ENCODE measurements at regions not wholly inside any gene's neighbourhood (a gene's known extent, or its start where the extent isn't known, plus 50 kb on each side); places are given as distances from the start of the nearest gene placed in this dataset.

DNA sequence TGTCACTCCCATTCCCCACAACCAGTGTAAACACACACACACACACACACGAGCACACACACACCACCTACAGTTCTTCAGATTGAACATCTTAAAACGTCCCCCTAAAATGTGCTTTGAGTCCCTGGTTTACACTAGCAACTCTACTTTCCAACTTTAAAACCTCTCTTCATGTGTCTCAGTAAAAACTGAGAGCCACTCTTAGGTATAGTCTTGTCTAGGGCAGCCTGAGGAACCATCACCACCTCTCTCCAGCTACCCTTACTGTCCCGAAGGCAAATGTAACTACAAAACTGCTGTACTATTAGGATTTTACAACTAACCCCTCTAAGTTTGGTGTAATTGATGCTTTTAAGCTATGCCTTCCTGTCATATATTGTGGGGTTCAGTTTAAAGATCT, 1501.6 kb upstream of the MIR17HG start:
- in situ Hi-C loops (cut with HindIII; ENCODE audit: low pct_ligation_motif_present, low pct_unique_long_range_greater_than_20kb, low sequenced_read_pairs) = no loop called here
- no peak for DNase-seq

DNA sequence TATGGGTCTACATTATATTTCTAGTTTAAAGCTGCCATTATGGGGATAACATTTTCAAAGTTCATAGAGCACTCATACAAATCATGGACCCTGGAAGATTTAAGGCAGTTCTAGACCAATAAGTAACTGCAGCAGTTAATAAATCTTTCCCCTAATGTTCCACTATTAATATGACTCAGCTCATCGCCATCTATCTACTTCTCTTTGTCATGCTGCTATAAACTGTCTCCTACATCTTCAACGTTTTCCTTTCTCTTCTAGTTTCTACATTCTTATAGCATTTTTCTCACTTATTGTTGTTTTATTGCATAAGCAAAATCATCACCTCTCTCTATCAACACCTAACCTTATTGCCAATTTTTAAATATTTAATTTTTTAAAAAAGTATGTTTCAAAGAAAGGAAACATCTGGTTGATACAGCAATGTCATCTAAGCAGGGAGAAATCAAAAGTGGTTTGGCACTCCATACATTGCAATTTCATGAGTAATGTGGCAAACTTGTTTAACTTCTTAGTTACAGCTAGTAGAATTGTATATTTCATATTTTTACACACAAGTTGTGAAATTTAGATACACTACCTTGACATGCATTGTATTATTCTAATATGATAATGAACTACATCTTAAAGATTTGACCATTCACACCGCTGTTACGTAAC, 1500.4 kb upstream of the MIR17HG start:
- no peak for DNase-seq
- in situ Hi-C loops (cut with HindIII; ENCODE audit: low pct_ligation_motif_present, low pct_unique_long_range_greater_than_20kb, low sequenced_read_pairs) = no loop called here

DNA sequence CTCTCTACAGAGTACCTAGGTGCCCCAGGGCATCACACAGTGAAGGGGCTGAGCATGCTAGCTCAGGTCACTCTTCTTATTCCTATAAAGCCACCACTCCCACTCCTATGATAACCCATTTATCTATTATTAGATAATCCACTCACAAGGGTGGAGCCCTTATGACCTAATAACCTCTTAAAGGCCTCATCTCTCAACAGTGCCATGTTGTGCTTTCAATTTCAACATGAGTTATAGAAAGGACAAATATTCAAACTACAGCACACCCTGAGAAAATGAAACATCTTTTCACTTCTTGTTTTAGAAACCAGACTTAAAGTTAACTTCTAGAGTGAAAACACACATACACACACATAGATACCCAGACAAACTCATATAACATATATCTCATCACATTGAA, 1494.9 kb upstream of the MIR17HG start:
- in situ Hi-C loops (cut with HindIII; ENCODE audit: low pct_ligation_motif_present, low pct_unique_long_range_greater_than_20kb, low sequenced_read_pairs) = no loop called here
- no peak for DNase-seq

DNA sequence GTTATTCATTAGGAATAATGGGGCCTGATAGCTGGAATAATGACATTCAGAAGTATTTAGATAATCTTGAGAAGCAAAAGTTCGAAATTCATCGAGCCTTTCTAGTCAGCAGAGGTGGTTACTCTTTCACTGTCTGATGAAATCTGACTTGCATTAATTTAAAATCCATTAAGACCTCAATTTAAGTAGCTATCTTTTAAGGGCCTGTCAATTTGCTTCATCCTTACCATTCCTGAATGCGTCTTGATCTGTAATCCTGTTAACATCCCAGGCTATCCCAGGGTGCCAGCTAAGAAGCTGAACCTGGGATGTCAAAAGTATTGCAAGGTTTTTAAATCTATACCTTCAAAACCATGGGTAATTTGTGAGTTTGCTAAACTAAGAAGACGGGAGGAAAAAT, 1491.0 kb upstream of the MIR17HG start:
- in situ Hi-C loops (cut with HindIII; ENCODE audit: low pct_ligation_motif_present, low pct_unique_long_range_greater_than_20kb, low sequenced_read_pairs) = no loop called here
- no peak for DNase-seq

DNA sequence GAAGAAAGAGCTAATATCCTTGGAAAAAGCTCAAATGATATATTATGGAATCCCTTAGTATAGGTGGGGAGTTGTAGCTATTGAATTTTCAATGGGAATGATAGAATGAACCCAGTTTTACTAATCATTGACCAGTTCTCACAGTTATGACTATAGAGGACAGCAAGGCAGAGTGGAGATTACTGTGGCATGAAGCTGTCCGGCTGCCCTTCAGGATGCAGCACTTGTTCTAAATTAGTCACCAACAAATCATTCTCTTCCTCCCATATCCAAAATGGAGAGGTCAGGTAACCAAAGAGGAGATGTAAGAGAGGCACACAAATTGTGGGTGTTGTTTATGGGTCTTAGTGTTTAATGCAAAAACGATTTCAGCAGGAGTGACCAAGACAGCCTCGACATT, 1490.0 kb upstream of the MIR17HG start:
- in situ Hi-C loops (cut with HindIII; ENCODE audit: low pct_ligation_motif_present, low pct_unique_long_range_greater_than_20kb, low sequenced_read_pairs) = no loop called here
- no peak for DNase-seq

DNA sequence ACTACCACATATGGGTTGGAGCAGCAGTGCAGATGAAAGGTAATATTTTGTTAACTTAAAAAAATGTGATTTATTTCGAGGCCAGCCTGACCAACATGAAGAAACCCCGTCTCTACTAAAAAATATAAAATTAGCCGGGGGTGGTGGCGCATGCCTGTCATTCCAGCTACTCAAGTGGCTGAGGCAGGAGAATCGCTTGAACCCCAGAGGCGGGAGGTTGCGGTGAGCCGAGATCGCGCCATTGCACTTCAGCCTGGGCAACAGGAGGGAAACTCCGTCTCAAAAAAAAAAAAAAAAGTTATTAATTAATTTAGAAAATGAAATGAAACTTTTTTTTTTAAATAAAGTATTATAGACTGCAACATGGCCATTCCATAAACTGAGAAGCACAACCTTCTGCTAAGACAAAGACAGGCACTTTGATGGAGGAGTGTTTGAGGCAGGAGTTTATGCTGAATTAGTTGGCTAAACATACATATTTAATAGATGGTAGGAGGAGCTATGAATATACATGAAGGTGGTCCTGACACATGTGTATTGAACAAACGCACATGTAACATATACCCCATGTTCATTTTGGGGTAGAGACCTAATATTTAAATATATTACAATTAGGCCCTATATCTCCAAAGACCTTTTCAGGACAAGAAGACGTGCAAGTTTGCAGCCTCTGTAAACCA, 1485.3 kb upstream of the MIR17HG start:
- in situ Hi-C loops (cut with HindIII; ENCODE audit: low pct_ligation_motif_present, low pct_unique_long_range_greater_than_20kb, low sequenced_read_pairs) = no loop called here

DNA sequence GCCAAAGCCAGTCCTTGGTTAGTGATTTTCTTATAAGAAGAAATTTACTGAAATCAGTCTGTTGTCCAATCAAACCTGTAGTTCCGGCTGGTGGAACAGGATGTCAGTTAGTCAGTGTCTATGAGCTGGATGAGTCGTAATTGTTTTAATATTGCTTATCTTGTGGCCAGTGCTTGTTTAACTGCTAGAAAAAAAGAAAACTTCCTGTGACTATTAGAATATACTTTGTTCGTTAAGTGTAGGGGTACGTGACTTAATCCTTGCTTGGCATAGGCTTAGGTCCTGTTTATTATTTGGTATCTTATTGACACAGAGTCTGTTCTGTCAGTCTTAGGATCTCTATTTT, 1484.8 kb upstream of the MIR17HG start:
- DNase-seq = no peak
- in situ Hi-C loops (cut with HindIII; ENCODE audit: low pct_ligation_motif_present, low pct_unique_long_range_greater_than_20kb, low sequenced_read_pairs) = no loop called here

More for the DNA sequence above, 1485.3 kb upstream of the MIR17HG start:
- no peak for DNase-seq

DNA sequence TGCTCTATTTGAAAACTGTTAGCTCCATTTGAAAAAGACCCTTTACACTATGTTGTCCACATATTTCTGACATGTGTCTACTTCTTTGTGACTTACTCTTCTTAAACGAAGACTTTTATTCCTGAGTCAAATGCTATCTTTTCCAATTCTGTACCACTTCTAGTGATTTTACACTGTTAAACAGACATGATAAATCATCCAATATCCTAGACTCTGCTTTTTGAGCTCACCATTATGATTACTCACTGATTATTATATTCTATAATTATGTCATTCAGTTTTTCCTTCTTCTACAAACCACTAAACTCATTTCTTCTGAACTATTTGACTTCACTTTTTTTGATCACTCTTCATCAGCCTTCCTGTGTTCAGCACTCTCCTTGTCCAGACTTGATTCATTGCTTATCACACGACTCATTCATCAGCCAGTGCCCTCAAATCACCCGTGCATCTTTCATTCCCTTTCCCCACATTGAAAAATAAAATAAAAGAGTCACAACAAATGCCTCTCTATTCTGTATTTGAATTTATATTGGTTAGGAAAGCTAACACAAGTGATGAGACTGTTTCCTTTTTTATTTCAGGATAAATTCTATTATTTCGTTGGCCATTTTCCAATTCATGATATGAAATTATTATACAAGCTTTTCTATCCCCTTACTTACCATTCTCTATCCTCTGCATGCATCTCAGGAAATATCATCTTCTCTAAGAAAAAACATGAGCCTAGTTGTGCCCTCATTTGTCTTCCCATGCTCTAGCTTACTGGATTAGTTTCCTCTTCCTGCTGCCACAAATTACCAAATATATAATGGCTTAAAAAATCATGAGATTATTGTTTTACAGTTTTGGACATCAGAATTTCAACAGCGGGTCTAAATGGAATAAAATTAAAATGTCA, 1482.1 kb upstream of the MIR17HG start:
- in situ Hi-C loops (cut with HindIII; ENCODE audit: low pct_ligation_motif_present, low pct_unique_long_range_greater_than_20kb, low sequenced_read_pairs) = no loop called here
- no peak for DNase-seq

DNA sequence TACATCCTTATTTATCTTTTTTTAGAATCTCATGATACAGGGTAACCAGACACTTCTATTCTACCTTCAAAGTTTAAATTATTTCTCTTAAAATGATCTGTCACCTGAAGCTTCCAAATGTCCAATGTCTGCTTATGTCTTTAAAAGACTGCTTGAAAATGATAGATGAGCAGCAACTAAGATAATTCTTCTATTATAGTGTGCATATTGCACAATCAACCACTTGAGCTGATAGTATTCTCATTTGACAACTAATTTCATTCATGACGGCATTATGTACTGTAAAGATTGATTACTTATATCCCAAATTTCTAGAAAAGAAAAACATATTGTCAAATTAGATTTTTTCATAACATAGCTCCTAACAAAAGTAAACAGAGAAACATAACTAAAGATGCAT, 1478.2 kb upstream of the MIR17HG start:
- DNase-seq = no peak
- in situ Hi-C loops (cut with HindIII; ENCODE audit: low pct_ligation_motif_present, low pct_unique_long_range_greater_than_20kb, low sequenced_read_pairs) = no loop called here

DNA sequence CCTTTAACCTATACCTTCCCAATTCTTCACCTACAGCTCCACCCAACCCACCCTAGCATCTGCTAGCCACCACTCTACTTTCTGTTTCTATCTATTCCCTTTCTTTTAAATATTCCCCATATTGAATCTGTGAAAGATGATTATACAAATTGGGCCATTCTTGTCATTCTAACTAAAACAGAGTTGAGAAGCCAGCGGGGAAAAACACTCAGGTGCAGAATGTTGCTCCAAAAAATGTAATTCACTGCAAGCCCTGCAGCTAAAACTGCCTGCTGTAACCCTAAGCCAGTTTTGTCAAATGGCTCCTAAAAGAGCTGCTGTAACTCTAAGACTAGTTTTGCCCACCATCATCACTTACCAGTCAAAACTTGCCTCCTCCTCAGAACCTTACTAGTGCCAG, 1468.6 kb upstream of the MIR17HG start:
- in situ Hi-C loops (cut with HindIII; ENCODE audit: low pct_ligation_motif_present, low pct_unique_long_range_greater_than_20kb, low sequenced_read_pairs) = no loop called here
- DNase-seq = no peak

DNA sequence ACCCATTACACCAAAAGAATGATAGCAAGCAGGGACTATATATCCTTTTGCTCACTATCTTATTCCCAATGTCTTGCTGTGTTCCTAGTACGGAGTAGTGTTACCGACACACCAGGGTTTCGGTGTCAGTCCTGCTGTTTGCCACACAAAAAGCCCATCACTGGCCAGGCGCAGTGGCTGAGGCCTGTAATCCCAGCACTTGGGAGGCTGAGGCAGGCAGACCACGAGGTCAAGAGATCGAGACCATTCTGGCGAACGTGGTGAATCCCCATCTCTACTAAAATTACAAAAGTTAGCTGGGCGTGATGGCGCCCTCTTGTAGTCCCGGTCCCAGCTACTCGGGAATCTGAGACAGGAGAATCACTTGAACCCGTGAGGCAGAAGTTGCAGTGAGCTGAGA, 1467.3 kb upstream of the MIR17HG start:
- DNase-seq = no peak
- in situ Hi-C loops (cut with HindIII; ENCODE audit: low pct_ligation_motif_present, low pct_unique_long_range_greater_than_20kb, low sequenced_read_pairs) = no loop called here

DNA sequence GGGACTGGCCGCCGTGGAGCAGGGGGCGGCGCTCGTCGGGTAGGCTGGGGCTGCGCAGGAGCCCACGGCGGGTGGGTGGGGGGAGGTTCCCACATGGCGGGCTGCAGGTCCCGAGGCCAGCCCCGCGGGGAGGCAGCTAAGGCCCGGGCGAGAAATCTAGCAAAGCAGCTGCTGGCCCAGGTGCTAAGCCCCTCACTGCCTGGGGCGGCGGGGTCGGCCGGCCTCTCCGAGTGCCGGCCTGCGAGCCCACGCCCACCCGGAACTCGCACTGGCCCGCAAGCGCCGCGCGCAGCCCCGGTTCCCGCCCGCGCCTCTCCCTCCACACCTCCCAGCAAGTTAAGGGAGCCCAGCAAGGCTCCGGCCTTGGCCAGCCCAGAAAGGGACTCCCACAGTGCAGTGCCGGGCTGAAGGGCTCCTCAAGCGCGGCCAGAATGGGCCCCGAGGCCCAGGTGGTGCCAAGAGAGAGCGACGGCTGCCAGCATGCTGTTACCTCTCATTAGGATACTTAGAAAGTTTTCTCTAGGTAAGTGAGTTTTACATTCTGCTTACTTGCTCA, 1463.5 kb upstream of the MIR17HG start:
- no peak for DNase-seq
- in situ Hi-C loops (cut with HindIII; ENCODE audit: low pct_ligation_motif_present, low pct_unique_long_range_greater_than_20kb, low sequenced_read_pairs) = no loop called here

DNA sequence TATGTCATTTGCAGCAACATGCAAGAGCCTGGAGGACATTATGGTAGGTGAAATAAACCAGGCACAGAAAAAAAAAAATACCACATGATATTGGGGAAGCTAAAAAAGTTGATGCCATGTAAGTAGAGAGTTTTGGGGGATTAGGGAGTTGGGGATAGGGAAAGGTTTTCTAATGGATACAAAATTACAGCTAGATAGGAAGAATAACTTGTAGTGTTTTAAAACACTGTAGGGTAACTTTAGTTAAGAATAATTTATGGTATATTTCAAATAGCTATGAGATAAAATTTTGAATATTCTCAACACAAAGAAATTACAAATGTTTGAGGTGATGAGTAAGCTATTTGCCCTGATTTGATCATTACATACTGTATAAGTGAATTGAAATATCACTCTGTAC, 1456.7 kb upstream of the MIR17HG start:
- no peak for DNase-seq
- in situ Hi-C loops (cut with HindIII; ENCODE audit: low pct_ligation_motif_present, low pct_unique_long_range_greater_than_20kb, low sequenced_read_pairs) = no loop called here

DNA sequence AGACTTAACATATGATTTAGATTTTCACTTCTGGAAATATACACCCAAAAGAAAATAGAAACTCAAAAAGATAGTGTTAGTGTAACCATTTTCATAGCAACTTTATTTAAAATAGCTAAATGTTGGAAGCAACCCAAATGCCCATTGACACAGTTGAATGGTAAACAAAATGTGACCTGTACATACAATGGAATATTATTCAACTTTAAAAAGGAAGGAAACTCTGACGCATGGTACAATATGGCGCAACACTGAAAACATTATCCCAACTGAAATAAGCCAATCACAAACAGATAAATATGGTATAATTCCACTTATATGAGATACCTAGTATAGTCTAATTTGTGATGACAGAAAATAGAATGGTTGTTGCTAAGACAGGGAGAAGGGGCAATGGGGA, 1456.1 kb upstream of the MIR17HG start:
- in situ Hi-C loops (cut with HindIII; ENCODE audit: low pct_ligation_motif_present, low pct_unique_long_range_greater_than_20kb, low sequenced_read_pairs) = no loop called here
- no peak for DNase-seq

DNA sequence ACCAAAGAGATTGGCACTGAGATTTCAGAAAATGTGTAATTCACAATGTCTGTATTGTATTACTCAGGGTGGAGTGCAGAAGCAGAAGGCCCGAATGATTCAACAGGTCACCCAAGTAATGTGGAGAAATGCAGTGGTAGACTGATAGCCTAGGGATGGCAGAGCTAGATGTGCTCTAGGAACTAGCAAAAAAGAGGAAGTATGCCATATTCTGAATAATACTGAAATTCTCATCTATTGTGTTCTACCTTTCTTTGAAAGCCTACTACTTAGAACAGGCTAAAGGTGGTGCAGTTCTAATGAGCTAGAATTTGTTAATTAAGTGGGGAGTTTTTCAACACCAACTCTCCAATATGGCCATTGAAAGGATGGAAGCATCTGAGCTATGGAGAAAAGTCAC, 1449.8 kb upstream of the MIR17HG start:
- DNase-seq = no peak
- in situ Hi-C loops (cut with HindIII; ENCODE audit: low pct_ligation_motif_present, low pct_unique_long_range_greater_than_20kb, low sequenced_read_pairs) = no loop called here

DNA sequence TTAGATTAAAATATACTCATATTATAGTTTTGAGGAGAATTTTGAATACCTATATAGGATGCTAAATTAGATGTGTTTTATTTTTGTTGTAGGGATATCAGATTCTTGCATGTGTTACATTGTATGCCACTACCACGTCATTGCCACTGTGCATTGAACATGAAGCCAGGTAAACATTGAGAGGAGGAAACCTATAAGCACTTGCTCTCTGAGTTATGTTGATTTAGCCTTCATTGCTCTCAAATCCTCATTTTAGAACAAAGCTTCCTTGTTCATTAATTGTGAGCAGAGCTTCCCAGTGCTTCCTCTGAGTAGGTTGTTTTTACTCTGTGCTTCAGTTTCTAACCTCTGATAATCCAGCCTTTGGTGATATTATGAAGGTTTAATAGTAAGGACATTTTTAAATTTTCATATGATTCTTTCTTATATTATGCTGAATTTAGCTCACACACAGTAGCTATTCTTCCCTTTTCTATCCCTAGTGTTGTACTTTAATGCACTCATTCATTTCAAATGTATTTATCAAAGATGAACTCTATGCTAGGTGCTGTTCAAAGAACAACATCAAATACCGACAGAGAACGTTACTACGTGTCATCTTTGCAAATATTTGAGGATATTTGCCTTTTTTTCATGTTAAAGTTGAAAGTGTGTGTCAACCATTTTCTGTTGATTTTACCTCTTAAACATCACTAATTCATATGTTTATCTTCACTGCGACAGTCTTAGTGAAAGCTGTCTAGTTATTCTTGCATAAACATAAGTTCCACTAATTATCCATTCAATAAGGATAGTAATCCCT, 1448.0 kb upstream of the MIR17HG start:
- in situ Hi-C loops (cut with HindIII; ENCODE audit: low pct_ligation_motif_present, low pct_unique_long_range_greater_than_20kb, low sequenced_read_pairs) = no loop called here
- DNase-seq = no peak

DNA sequence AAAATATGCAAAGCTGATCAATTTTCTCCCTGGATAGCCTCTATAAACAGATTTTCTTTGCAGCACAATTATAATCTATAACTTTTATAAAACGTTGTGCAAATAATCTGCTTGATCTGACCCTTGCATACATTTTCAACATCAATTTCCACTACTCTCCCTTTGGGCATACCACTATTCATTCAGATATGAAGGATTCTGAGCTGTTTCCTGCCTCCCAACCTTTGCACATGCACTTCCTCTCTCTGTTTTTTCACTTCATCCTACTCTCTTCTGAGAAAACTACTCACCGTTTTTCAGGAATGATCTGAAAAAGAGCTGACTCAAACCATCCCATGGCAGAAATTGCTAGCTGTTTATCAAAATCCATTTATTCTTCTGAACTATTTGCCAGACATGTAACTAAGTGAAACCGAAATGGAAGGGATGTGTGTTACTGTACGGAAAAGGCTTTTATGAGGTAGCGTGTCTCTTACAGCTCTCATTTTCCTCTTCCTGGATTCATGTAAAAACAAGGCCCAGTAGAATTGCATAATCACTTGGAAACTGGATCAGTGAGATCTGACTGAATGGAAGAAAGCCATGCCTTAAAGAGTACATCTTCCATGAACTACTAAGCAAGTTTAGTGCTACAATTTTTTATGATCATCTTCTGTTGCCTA, 1447.3 kb upstream of the MIR17HG start:
- no peak for DNase-seq
- in situ Hi-C loops (cut with HindIII; ENCODE audit: low pct_ligation_motif_present, low pct_unique_long_range_greater_than_20kb, low sequenced_read_pairs) = no loop called here

DNA sequence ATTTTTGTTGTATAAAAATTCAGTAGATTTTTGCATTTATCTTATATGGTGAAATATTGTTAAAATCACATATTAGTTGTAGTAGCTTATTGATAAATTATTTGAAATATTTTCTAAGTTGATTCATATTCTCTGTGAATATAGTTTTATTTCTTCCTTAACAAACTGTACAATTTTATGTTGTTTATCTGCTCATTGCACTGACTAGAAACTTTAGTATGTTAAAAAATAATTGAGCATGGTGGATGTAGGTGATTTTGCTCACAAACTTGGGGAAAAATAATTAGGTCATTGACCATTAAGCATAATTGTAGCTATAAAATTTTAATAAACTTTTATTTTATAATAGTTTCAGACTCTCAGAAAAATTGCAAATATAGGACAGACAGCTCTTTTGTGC, 1445.3 kb upstream of the MIR17HG start:
- DNase-seq = no peak
- in situ Hi-C loops (cut with HindIII; ENCODE audit: low pct_ligation_motif_present, low pct_unique_long_range_greater_than_20kb, low sequenced_read_pairs) = no loop called here
